Kidney (tissue), 13 donors: ENCODE measurements at regions not wholly inside any gene's neighbourhood (a gene's known extent, or its start where the extent isn't known, plus 50 kb on each side); places are given as distances from the start of the nearest gene placed in this dataset.

Experiments used
- DNase-seq, 5 donors: peaks; one replicate each; pipeline ENCODE4 v3.0.0-alpha.2; 2013 to 2020
- FAIRE-seq: peaks from 2 replicates; lab custom pipeline; 2012; peaks lifted over from hg19 to GRCh38; lab: Jason Lieb, UNC
- H3K27ac ChIP-seq, 2 donors: one replicate each; pipeline ENCODE4 v1.7.0; 2013; ENCODE audit warnings: low read depth in 2 of 2, low read length in 2 of 2, inconsistent platforms in 1 of 2
- H3K27me3 ChIP-seq: one replicate; pipeline ENCODE4 v1.7.1; 2013; ENCODE audit warnings: low read length, inconsistent platforms; ENCODE audit not compliant: control insufficient read depth, insufficient read depth
- H3K36me3 ChIP-seq, 3 donors: one replicate each; pipeline versions ENCODE4 v1.7.0 to v1.7.1; 2013; ENCODE audit warnings: low read length in 3 of 3, control low read depth in 1 of 3, inconsistent platforms in 1 of 3; ENCODE audit not compliant: insufficient read depth in 3 of 3, control insufficient read depth in 2 of 3
- H3K4me1 ChIP-seq, 3 donors: one replicate each; pipeline versions ENCODE4 v1.7.0 to v1.7.1; 2013; ENCODE audit warnings: low read length in 3 of 3, inconsistent platforms in 1 of 3, low read depth in 1 of 3; ENCODE audit not compliant: control insufficient read depth in 2 of 3, insufficient read depth in 2 of 3
- H3K4me3 ChIP-seq, 3 donors: one replicate each; pipeline versions ENCODE4 v1.7.0 to v1.8.1; 2013; ENCODE audit warnings: low read length in 3 of 3, control low read depth in 1 of 3, inconsistent platforms in 1 of 3
- H3K9ac ChIP-seq, 3 donors: one replicate each; pipeline versions ENCODE4 v1.7.0 to v1.7.1; 2013; ENCODE audit warnings: low read length in 3 of 3, control low read depth in 1 of 3, inconsistent platforms in 1 of 3
- H3K9me3 ChIP-seq, 3 donors: one replicate each; pipeline versions ENCODE4 v1.7.0 to v1.7.1; 2013; ENCODE audit warnings: low read length in 3 of 3, control low read depth in 1 of 3, inconsistent platforms in 1 of 3; ENCODE audit not compliant: control insufficient read depth in 2 of 3, insufficient read depth in 1 of 3
- intact Hi-C: fragments of 100-400 bp; cut with DNase I; formaldehyde crosslinking; loops from one replicate; pipeline ENCODE4 v1.11.1; 2022
- TF ChIP-seq, protein P1 (sequence below): IDR thresholded peaks from 3 replicates; pipeline ENCODE4 v1.5.1; 2012; ENCODE audit warnings: mild to moderate bottlenecking, moderate library complexity, borderline replicate concordance; ENCODE audit not compliant: insufficient read depth; ENCODE audit errors: extremely low read depth
- donor health status: control.
- donor health status: control.
- donor health status: control.
- donor health status: control.
- donor health status: control.
- donor health status: DM: yes; HTN: yes; CAD: no.
- donor health status: Normal renal cell carcinoma (clear cell type).

DNA sequence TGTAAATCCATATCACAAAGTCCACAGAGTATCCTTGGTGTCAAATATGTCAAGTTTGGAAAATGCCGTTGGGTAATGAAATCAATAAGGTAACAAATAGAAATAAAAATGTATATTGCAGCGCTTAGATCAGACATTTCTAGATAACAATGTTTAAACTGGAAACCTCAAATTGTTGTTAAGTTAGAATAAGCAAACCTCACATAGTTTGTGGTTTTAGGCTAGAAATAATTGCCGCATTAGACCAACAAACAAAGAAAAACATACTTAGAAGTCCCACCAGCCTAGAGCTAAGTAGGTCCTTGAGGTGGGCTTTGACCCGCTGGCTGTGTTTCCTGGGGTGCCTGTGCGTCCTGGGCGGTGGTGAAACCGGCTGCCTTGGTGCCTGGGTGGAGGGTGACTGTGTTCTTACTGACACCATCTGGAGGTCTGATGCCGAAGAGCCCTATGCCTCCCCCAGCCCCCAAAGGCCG is 71.4 kb downstream of the DACT2 start:
- no peak overlapping the region for H3K9ac ChIP-seq
- H3K27me3 ChIP-seq: no peaks in the 10 kb centered on the region
- TF ChIP-seq, protein P1, sequence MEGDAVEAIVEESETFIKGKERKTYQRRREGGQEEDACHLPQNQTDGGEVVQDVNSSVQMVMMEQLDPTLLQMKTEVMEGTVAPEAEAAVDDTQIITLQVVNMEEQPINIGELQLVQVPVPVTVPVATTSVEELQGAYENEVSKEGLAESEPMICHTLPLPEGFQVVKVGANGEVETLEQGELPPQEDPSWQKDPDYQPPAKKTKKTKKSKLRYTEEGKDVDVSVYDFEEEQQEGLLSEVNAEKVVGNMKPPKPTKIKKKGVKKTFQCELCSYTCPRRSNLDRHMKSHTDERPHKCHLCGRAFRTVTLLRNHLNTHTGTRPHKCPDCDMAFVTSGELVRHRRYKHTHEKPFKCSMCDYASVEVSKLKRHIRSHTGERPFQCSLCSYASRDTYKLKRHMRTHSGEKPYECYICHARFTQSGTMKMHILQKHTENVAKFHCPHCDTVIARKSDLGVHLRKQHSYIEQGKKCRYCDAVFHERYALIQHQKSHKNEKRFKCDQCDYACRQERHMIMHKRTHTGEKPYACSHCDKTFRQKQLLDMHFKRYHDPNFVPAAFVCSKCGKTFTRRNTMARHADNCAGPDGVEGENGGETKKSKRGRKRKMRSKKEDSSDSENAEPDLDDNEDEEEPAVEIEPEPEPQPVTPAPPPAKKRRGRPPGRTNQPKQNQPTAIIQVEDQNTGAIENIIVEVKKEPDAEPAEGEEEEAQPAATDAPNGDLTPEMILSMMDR: no peak
- intact Hi-C loops: no loop called here
- FAIRE-seq (no peak), DNase-seq (no peak)
- H3K9me3 ChIP-seq: no peaks in the 10 kb centered on the region
- H3K36me3 ChIP-seq: no peaks in the 10 kb centered on the region
- H3K4me3 ChIP-seq: no peak overlapping the region
- peaks cover 0 to 9% (median 8%) of the 10 kb centered on the region in 3 donors for H3K4me1 ChIP-seq
- no peak overlapping the region for H3K27ac ChIP-seq

DNA sequence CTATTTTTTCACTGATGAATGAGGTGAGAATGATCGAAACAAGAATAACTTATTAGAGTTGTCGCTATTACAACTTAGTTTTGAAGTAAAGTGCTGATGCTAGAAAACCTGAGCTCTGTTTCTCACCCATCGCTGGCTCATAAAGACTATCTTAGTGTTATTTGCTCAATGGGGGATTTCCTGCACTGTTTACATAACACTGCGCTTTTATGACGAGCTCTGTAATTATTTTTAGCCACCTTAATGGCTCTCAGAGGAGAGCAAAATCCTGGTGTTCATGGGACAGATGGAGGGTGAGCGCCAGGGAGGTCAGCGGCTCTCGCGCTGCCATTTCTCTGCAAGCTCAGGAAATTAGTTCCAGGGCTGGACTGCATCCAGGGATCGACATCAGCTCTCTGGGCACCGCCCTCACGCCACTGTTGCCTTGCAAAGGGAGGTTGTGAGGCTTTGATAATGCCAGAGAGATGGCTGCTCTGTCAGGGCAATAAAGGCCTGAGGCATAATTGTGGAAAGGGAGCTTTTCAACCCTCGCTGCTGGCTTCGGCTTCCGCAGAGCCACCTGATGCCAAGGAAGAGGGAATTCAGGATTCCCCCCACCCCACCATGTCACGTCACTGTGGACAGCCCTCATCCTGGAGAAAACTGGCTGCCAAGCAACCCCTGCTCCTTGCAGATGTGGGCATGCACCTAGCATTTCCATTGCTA is 72.0 kb downstream of the DACT2 start:
- TF ChIP-seq, protein P1: no peak
- DNase-seq: peak in 1 of 5 donors; percentile 36

DNA sequence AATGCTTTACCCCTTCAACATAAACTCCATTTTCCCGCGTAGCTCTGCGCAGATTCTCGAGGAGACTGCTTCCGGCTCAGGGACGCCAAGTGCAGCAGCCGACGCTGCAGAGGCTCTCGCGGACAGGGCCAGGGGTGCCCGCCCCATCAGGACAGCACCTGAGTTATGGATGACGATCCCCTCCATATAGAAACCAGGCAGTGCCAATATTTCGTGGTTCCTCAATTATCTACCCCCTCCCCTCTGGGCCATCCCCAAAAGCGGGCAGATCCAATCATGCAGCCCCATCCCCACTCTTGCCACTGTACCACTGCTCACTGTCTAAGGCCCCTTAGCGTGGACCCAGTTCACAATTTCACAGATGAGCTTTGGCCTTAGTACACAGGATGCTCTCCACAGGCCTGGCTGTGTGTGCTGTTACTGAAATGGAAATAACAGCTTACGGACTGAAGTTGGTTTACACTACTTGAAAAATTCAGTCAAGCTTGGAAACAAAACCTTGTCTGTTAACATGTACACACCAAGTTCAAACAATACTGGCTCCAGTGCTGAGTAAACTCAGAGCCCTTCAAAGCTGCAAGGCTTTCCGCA is 74.5 kb downstream of the DACT2 start:
- DNase-seq: no peak
- no peak for FAIRE-seq
- no peaks in the 10 kb centered on the region for H3K9me3 ChIP-seq
- H3K36me3 ChIP-seq: no peaks in the 10 kb centered on the region
- no peak overlapping the region for H3K4me3 ChIP-seq
- TF ChIP-seq, protein P1: no peak
- no peaks in the 10 kb centered on the region for H3K27me3 ChIP-seq
- no peak overlapping the region for H3K9ac ChIP-seq
- intact Hi-C loops: no loop called here
- peaks cover 0 to 13% (median 13%) of the 10 kb centered on the region in 3 donors for H3K4me1 ChIP-seq
- H3K27ac ChIP-seq: no peak overlapping the region

More for the DNA sequence above, 72.0 kb downstream of the DACT2 start:
- Histone ChIP-seq H3K9ac (no peak overlapping the region), H3K4me3 (no peak overlapping the region), H3K36me3 (no peaks in the 10 kb centered on the region), H3K9me3 (no peaks in the 10 kb centered on the region), H3K4me1 (peaks cover 0 to 9% (median 8%) of the 10 kb centered on the region in 3 donors), H3K27ac (no peak overlapping the region), H3K27me3 (no peaks in the 10 kb centered on the region)
- no peak for FAIRE-seq
- intact Hi-C loops: no loop called here
